Endothelial cell of umbilical vein (primary cell): ENCODE measurements at regions not wholly inside any gene's neighbourhood (a gene's known extent, or its start where the extent isn't known, plus 50 kb on each side); places are given as distances from the start of the nearest gene placed in this dataset.

Experiments
- EZH2 ChIP-seq: IDR thresholded peaks from 2 replicates; pipeline ENCODE4 v1.6.1; 2012; ENCODE audit warnings: borderline replicate concordance, low read depth, mild to moderate bottlenecking, moderate library complexity, low read length, inconsistent platforms; ENCODE audit not compliant: severe bottlenecking
- MAX ChIP-seq: IDR thresholded peaks from 2 replicates; pipeline ENCODE4 v1.6.1; 2011; ENCODE audit not compliant: insufficient read depth, insufficient read length
- POLR2A ChIP-seq: IDR thresholded peaks from 2 replicates; pipeline ENCODE4 v1.6.1; 2012; ENCODE audit warnings: low read depth, mild to moderate bottlenecking, control low read depth, low read length
- POLR2AphosphoS5 ChIP-seq: IDR thresholded peaks from 2 replicates; pipeline ENCODE4 v1.6.1; 2012; ENCODE audit warnings: low read depth, mild to moderate bottlenecking, control low read depth, low read length, moderate library complexity; ENCODE audit not compliant: insufficient read depth
- TF ChIP-seq, protein P1 (sequence below), 2 donors: IDR thresholded peaks; 1 replicate in 1 of 2; 2 replicates in 1 of 2; pipeline ENCODE4 v1.5.1; 2011; ENCODE audit warnings: low read length in 2 of 2, mild to moderate bottlenecking in 2 of 2, moderate library complexity in 2 of 2, control low read depth in 1 of 2, inconsistent platforms in 1 of 2, low read depth in 1 of 2; ENCODE audit not compliant: insufficient read depth in 1 of 2; ENCODE audit errors: extremely low read depth in 1 of 2

DNA sequence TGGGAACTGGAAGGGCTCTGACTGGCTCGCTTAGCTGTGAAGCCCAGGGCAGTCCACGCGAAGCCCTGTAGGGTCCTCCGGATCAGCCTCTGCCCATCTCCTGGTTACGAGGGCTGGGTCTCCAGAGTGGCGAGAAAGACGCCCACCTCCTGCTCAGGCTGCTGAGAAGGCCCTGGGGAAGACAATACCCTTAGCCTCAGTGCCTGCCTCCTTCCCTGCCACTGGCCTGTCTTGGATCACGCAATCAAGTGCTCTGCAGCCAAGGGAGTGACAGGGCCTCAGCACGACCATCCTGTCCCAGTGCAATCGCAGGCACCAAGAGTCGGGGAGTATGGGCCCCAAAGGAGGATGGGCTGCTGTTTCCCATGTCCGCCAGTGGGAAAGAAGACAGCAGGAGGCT lies 165.7 kb upstream of the GLI2 start:
- TF ChIP-seq, protein P1, sequence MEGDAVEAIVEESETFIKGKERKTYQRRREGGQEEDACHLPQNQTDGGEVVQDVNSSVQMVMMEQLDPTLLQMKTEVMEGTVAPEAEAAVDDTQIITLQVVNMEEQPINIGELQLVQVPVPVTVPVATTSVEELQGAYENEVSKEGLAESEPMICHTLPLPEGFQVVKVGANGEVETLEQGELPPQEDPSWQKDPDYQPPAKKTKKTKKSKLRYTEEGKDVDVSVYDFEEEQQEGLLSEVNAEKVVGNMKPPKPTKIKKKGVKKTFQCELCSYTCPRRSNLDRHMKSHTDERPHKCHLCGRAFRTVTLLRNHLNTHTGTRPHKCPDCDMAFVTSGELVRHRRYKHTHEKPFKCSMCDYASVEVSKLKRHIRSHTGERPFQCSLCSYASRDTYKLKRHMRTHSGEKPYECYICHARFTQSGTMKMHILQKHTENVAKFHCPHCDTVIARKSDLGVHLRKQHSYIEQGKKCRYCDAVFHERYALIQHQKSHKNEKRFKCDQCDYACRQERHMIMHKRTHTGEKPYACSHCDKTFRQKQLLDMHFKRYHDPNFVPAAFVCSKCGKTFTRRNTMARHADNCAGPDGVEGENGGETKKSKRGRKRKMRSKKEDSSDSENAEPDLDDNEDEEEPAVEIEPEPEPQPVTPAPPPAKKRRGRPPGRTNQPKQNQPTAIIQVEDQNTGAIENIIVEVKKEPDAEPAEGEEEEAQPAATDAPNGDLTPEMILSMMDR (IDR thresholded peaks at IDR 0.05; ENCODE audit: extremely low read depth in 1 of 2, insufficient read depth in 1 of 2, low read depth in 1 of 2, low read length in 2 of 2), result no peak
- TF ChIP-seq EZH2 (no peak), MAX (no peak), POLR2A (no peak), POLR2AphosphoS5 (no peak)
